DND-41 (cell line): ENCODE measurements at regions not wholly inside any gene's neighbourhood (a gene's known extent, or its start where the extent isn't known, plus 50 kb on each side); places are given as distances from the start of the nearest gene placed in this dataset.
"Not testable (repeated sequence)": the region's sequence is repeated elsewhere in the genome, so short reads cannot be mapped to it uniquely, and the experiment has no call there.

Experiments used
- ATAC-seq: fragments of 200-7000 bp; cut with Tn5 transposase; 3 replicates; pipeline ENCODE4 v1.9.1; 2021; ENCODE audit warnings: low read depth; ENCODE audit not compliant: insufficient read depth
- DNase-seq: peaks from one replicate; pipeline ENCODE4 v3.0.0-alpha.2; 2020
- H2AFZ ChIP-seq: 2 replicates; pipeline ENCODE4 v1.6.0; 2012; ENCODE audit warnings: low read depth, low read length
- H3K27ac ChIP-seq: 2 replicates; pipeline ENCODE4 v1.5.1; 2012; ENCODE audit warnings: low read length, inconsistent platforms
- H3K27me3 ChIP-seq: fragments of 200-600 bp; sonication (generic); 2 replicates; pipeline ENCODE4 v1.6.0; 2012; ENCODE audit warnings: low read length, mild to moderate bottlenecking, inconsistent platforms; ENCODE audit not compliant: insufficient read depth, poor library complexity
- H3K36me3 ChIP-seq: 2 replicates; pipeline ENCODE4 v1.5.1; 2012; ENCODE audit warnings: low read length, inconsistent platforms; ENCODE audit not compliant: insufficient read depth
- H3K4me1 ChIP-seq: 2 replicates; pipeline ENCODE4 v1.5.1; 2012; ENCODE audit warnings: mild to moderate bottlenecking, low read length; ENCODE audit not compliant: insufficient read depth
- H3K4me2 ChIP-seq: 2 replicates; pipeline ENCODE4 v1.6.0; 2012; ENCODE audit warnings: mild to moderate bottlenecking, moderate library complexity, low read length, inconsistent platforms; ENCODE audit not compliant: insufficient read depth
- H3K4me3 ChIP-seq, 2 experiments: fragments of 200-600 bp in 1 of 2; shearing (Covaris generic) in 1 of 2; 2 replicates each; pipeline ENCODE4 v1.5.1; 2012 to 2016; ENCODE audit warnings: inconsistent platforms in 2 of 2, low read length in 2 of 2, mild to moderate bottlenecking in 2 of 2, low read depth in 1 of 2, moderate library complexity in 1 of 2
- H3K79me2 ChIP-seq: 2 replicates; pipeline ENCODE4 v1.6.0; 2012; ENCODE audit warnings: low read length, inconsistent platforms; ENCODE audit not compliant: insufficient read depth
- H3K9ac ChIP-seq: 2 replicates; pipeline ENCODE4 v1.6.0; 2012; ENCODE audit warnings: low read depth, mild to moderate bottlenecking, inconsistent platforms, low read length, moderate library complexity
- H3K9me3 ChIP-seq: 2 replicates; pipeline ENCODE4 v1.5.1; 2012; ENCODE audit warnings: low read length, moderate library complexity, mild to moderate bottlenecking, inconsistent platforms; ENCODE audit not compliant: insufficient read depth, severe bottlenecking
- H4K20me1 ChIP-seq: 2 replicates; pipeline ENCODE4 v1.6.0; 2012; ENCODE audit warnings: low read length; ENCODE audit not compliant: insufficient read depth
- EZH2 ChIP-seq: IDR thresholded peaks from 3 replicates; pipeline ENCODE4 v1.6.1; 2012; ENCODE audit warnings: borderline replicate concordance, low read depth, mild to moderate bottlenecking, moderate library complexity, low read length, inconsistent platforms; ENCODE audit not compliant: severe bottlenecking
- TF ChIP-seq, protein P1 (sequence below): IDR thresholded peaks from 2 replicates; pipeline ENCODE4 v1.5.1; 2012; ENCODE audit warnings: borderline replicate concordance, low read length, moderate library complexity, mild to moderate bottlenecking; ENCODE audit not compliant: poor library complexity, severe bottlenecking; ENCODE audit errors: extremely low read depth

DNA sequence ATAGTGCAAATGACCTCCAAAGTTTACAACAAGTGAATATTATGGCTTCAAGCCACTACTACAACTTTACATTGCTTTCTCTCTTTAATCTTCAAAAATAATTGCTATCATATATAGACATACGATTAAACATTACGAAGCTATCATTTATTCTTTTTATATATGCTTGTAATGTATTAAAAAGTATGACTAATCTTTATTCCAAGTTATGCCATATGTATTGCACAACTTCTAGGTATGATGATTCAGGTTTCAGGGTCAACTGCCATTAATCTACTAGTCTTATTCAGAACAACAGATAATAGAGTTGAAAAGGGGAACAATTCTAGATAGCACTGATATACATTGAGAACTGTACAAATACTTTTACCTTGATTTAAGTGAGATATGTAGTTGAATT, 506.2 kb upstream of the TMEFF2 start:
- no peak overlapping the region for H3K27ac ChIP-seq
- TF ChIP-seq, protein P1, sequence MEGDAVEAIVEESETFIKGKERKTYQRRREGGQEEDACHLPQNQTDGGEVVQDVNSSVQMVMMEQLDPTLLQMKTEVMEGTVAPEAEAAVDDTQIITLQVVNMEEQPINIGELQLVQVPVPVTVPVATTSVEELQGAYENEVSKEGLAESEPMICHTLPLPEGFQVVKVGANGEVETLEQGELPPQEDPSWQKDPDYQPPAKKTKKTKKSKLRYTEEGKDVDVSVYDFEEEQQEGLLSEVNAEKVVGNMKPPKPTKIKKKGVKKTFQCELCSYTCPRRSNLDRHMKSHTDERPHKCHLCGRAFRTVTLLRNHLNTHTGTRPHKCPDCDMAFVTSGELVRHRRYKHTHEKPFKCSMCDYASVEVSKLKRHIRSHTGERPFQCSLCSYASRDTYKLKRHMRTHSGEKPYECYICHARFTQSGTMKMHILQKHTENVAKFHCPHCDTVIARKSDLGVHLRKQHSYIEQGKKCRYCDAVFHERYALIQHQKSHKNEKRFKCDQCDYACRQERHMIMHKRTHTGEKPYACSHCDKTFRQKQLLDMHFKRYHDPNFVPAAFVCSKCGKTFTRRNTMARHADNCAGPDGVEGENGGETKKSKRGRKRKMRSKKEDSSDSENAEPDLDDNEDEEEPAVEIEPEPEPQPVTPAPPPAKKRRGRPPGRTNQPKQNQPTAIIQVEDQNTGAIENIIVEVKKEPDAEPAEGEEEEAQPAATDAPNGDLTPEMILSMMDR: no peak
- no peak for TF ChIP-seq EZH2
- no peak overlapping the region for H3K4me3 ChIP-seq
- no peaks in the 10 kb centered on the region for H3K9me3 ChIP-seq
- DNase-seq (no peak), ATAC-seq (no peak)
- no peak overlapping the region for H3K4me2 ChIP-seq
- no peak overlapping the region for H3K9ac ChIP-seq
- H3K27me3 ChIP-seq: no peaks in the 10 kb centered on the region
- H3K4me1 ChIP-seq: no peaks in the 10 kb centered on the region
- H4K20me1 ChIP-seq: no peaks in the 10 kb centered on the region
- no peaks in the 10 kb centered on the region for H3K36me3 ChIP-seq
- H3K79me2 ChIP-seq: no peaks in the 10 kb centered on the region
- no peak overlapping the region for H2AFZ ChIP-seq

DNA sequence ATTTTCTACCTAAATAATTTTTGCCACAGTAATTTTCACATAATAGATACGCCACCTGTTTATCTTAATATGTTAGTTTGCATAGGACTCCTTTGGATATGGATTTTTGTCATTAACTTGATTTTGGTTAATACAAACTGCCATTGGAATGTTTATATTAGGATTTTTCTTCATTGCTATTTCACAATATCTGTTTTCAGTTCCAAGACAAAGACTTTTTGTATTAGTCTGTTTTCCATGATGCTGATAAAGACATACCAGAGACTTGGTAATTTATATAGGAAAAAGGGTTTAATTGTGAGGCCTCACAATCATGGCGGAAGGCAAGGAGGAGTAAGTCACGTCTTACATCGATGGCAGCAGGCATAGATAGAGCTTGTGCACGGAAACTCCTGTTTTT, 503.1 kb upstream of the TMEFF2 start:
- H3K4me1 ChIP-seq: no peaks in the 10 kb centered on the region
- no peaks in the 10 kb centered on the region for H4K20me1 ChIP-seq
- H3K9me3 ChIP-seq: no peaks in the 10 kb centered on the region
- DNase-seq (no peak), ATAC-seq (no peak)
- no peak for TF ChIP-seq EZH2
- TF ChIP-seq, protein P1: no peak
- H3K27ac ChIP-seq: no peak overlapping the region
- no peaks in the 10 kb centered on the region for H3K79me2 ChIP-seq
- no peak overlapping the region for H2AFZ ChIP-seq
- no peak overlapping the region for H3K4me2 ChIP-seq
- no peak overlapping the region for H3K4me3 ChIP-seq
- no peaks in the 10 kb centered on the region for H3K27me3 ChIP-seq
- no peak overlapping the region for H3K9ac ChIP-seq
- H3K36me3 ChIP-seq: no peaks in the 10 kb centered on the region

GRCh38 chr2:192696857-192697256, 502.1 kb upstream of the TMEFF2 start:
- Histone ChIP-seq H3K9ac (no peak overlapping the region), H3K79me2 (no peaks in the 10 kb centered on the region), H3K4me3 (no peak overlapping the region), H3K36me3 (no peaks in the 10 kb centered on the region), H3K4me2 (no peak overlapping the region), H3K9me3 (no peaks in the 10 kb centered on the region), H3K4me1 (no peaks in the 10 kb centered on the region), H4K20me1 (no peaks in the 10 kb centered on the region), H3K27me3 (no peaks in the 10 kb centered on the region), H3K27ac (no peak overlapping the region), H2AFZ (no peak overlapping the region)
- DNase-seq (no peak), ATAC-seq (no peak)
- TF ChIP-seq, protein P1: no peak
- no peak for TF ChIP-seq EZH2

DNA sequence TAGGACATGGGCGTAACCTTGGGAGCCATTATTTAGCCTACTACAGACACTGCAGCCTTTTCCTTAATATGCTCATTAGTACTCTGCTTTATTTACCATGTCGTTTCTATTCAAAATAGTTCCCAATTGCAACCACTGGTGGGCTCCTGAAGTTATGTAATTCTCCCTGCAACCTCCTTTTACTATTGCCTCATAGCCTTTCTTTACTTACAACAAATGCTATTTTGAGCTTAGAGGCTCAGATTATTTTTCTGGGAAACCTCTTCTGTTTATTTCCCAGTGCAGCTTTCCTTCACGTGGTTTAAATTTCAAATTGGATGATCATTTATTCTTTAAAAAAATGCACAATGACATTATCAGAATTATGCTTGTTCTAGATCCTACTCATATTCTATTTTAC, 492.3 kb upstream of the TMEFF2 start:
- Histone ChIP-seq H3K9ac (no peak overlapping the region), H2AFZ (no peak overlapping the region), H3K4me2 (no peak overlapping the region), H3K79me2 (no peaks in the 10 kb centered on the region), H3K36me3 (no peaks in the 10 kb centered on the region), H3K27ac (no peak overlapping the region), H3K4me3 (no peak overlapping the region), H3K9me3 (peaks cover 4% of the 10 kb centered on the region), H3K27me3 (no peaks in the 10 kb centered on the region), H4K20me1 (no peaks in the 10 kb centered on the region), H3K4me1 (no peaks in the 10 kb centered on the region)
- no peak for TF ChIP-seq EZH2
- TF ChIP-seq, protein P1: no peak
- DNase-seq: no peak
- no peak for ATAC-seq

DNA sequence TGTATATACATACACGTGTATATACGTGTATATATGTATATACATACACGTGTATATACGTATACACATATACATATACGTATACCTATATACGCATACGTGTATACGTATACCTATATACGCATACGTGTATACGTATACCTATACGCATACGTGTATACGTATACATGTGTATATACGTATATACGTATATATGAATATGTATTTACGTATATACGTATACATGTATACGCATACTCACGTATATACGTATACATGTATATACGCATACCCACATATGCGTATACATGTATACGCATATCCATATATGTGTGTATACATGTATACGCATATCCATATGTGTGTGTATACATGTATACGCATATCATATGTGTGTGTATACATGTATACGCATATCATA, 487.8 kb upstream of the TMEFF2 start:
- not testable (repeated sequence) for H3K9ac ChIP-seq, H3K27me3 ChIP-seq, H3K9me3 ChIP-seq, ATAC-seq, H3K79me2 ChIP-seq, H3K4me3 ChIP-seq, H3K4me1 ChIP-seq, DNase-seq, H3K27ac ChIP-seq, H3K4me2 ChIP-seq, H2AFZ ChIP-seq, H3K36me3 ChIP-seq, H4K20me1 ChIP-seq
